DLD1 (cell line): ENCODE measurements at regions not wholly inside any gene's neighbourhood (a gene's known extent, or its start where the extent isn't known, plus 50 kb on each side); places are given as distances from the start of the nearest gene placed in this dataset.
"Not testable (repeated sequence)": the region's sequence is repeated elsewhere in the genome, so short reads cannot be mapped to it uniquely, and the experiment has no call there.

Experiments
- in situ Hi-C: cut with HindIII; loops from 2 replicates; pipeline ENCODE4 v1.10.0; 2017; ENCODE audit warnings: low sequenced_read_pairs

DNA sequence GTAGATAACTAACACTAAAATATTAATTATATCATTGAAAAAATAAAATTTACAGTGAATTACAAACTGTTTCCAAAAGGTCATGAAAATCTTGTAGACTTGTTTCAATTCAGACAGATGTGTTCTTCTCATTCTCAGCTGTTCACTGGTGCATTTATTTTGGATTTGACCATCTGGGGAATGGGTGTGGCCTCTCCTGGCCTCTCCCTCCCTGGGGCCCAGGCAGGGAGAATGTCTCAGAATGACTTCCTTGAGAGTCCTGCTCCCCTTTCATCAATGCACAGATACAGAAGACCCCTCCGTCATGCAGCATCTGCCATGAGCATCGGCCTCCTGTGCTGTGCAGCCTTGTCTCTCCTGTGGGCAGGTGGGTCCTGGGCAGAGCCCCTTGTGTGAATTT is 192.8 kb upstream of the PRSS58 start:
- in situ Hi-C loops: no loop called here

- in situ Hi-C loops: no loop called here
These were observed 192.3 kb upstream of the PRSS58 start for GRCh38 chr7:142450206-142450605.

- in situ Hi-C loops: not testable (repeated sequence)
These were observed 191.0 kb upstream of the PRSS58 start for GRCh38 chr7:142448857-142449256.

- in situ Hi-C loops: no loop called here
These were observed 189.9 kb upstream of the PRSS58 start for GRCh38 chr7:142447762-142448161.

DNA sequence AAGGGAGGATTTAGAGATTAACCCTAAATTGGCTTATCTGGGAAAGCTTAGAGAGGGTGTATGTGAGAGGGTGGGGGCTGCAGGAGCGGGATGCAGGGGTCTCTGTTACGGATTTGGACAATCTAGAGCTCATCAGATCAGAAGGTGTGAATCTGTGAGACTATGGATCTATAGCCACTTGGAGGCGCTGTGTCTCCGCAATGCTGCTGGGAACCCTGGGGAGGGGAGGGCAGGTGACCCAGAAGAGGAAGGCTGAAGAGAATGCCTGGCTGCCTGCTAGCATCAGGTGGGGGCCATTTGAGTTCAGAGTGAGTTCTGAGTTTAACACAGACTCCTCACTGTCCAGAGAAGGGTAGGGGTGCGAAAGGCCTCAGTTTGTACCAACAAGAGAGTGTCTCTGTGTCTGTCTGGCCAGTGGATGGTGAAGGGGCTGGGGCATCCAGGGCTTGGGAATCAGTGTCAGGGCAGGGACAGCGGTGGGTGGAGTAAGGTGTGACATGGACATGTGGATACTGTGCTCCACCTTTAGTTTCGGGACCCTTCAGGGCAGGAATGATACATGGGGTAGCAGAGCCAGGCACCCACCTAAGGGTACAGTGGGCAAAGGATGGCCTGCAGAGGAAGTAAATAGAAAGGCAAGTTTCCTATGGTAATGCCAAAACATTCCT is 187.3 kb upstream of the PRSS58 start:
- in situ Hi-C loops: no loop called here

DNA sequence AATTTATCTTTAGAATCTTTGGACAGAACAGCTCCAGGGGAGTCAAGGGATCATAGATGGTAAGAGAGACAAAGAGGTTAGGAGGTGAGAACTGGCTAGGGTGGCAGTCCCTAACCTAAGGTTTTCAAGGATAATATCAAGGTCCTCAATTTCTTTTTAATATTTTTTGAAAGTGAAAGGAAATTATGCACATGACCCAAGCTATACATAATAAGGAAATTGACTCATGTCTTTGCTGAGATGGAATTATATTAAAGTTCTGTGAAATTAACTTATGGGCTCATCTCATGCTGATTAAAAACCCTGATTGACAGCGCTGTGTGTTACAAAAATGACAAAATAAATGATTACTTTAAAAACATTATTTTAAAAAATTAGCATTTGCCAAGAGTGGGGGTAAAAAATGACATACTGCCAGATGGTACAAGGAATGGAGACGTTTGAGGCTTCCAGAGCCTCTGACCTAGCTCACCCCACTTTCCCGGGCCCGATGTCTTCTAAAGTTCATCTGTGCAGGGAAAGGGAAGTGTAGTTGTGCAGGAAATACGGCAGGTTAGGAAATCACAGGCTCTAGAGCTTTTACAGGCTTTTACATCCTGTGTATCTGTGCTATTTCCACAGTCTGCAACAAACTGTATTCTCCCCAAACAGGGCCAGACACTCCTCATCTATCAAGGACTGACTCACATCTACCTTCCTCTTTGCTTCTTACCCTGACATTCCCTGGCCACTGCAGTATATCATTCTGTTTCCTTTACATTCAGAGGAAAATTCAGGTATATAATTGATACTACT is 185.6 kb upstream of the PRSS58 start:
- in situ Hi-C loops: no loop called here

GRCh38 chr7:142442396-142442795 is 184.5 kb upstream of the PRSS58 start:
- in situ Hi-C loops: no loop called here

DNA sequence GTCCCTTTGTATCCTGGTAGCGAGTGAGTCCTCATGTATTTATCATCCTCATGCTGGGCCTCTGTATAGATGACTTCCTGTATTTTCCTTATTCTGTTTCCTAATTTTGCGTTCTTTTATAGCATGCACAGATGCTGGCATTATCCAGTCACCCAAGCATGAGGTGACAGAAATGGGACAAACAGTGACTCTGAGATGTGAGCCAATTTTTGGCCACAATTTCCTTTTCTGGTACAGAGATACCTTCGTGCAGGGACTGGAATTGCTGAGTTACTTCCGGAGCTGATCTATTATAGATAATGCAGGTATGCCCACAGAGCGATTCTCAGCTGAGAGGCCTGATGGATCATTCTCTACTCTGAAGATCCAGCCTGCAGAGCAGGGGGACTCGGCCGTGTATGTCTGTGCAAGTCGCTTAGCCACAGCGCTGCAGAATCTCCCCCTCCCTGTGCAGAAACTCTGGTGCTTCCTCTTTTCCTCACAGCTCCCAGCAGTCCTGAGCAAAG is 183.1 kb upstream of the PRSS58 start:
- in situ Hi-C loops: no loop called here

DNA sequence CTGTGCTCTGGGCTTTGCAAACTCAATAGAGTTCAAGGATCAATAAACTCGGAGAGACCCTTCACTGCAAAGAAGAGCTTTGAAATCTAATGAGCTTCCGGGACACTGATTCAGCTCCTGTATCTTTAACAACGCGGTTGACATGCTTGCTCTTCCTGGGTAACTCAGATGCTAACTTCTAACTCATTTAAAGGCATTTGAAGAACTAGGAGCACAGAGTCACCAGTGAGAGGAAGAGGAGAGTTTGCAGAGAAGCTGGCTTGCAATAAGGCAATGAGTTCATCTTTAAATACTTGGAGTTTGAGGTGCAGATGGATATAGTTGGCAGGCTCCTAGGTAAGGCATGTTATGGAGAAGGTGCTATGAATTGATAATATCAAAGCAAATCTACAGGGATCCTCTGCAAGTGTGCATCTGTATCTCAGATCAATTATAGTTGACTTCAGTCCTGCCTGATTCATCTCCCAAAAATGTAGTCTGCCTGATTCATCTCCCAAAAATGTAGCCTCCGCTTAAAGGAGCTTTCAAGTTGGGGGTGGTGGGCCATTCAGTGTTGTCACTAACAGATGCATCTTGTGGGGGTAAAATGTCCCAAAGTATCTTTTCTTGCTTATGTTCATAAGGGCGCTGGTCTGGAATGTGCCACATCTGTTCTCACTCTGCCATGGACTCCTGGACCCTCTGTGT is 182.5 kb upstream of the PRSS58 start:
- in situ Hi-C loops: no loop called here

DNA sequence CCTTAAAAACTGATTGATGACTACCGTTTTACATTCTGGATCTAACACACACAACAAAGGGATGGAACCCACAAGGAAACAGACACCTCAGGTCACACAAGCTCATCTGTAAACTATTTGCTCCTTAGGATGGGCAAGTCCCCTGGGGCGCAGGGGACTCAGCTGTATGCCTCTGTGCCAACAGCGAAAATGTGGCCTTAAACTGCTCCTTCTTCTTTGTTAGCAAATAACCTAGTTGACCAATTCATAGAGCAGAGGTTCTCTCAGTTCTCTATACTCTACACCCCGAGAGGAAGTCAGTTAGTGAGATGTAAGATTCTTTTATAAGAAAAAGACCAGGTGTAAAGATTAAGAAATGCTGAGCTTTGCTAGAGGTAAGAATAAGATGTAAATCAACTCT is 181.9 kb upstream of the PRSS58 start:
- in situ Hi-C loops: no loop called here

GRCh38 chr7:142438923-142439515 is 181.2 kb upstream of the PRSS58 start:
- in situ Hi-C loops: no loop called here

- in situ Hi-C loops: no loop called here
These were observed 180.5 kb upstream of the PRSS58 start for GRCh38 chr7:142438235-142438922.

GRCh38 chr7:142437741-142438140 is 179.9 kb upstream of the PRSS58 start:
- in situ Hi-C loops: no loop called here

DNA sequence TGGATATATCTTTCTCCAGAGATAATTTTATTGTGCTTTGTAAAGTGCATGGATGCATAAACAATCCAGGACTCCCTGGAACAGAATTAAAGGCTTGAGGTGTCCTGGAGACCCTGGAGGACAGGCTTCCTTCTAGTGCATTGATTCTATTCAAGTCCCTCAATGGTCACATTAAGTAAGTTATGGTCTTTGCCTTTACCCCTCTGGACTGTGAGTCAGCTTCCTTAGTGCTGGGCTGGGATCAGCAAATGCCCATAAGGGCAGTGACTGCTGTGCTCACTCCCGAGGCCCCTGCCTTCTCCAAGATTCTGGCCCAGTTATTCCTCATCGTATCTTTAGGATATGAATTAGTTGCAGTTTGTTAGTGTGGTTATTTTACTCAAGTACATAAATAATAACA is 178.7 kb upstream of the PRSS58 start:
- in situ Hi-C loops: no loop called here

DNA sequence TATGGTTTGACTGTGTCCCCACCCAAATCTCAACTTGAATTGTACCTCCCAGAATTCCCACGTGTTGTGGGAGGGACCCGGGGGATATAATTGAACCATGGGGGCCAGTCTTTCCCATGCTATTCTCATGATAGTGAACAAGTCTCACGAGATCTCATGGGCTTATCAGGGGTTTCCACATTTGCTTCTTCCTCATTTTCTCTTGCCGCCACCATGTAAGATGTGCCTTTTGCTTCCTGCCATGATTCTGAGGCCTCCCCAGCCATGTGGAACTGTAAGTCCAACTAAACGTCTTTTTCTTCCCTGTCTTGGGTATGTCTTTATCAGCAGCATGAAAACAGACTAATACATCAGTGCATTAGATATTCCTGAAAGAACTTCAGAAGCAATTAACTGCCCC is 177.7 kb upstream of the PRSS58 start:
- in situ Hi-C loops: not testable (repeated sequence)

- in situ Hi-C loops: no loop called here
These were observed 176.9 kb upstream of the PRSS58 start for GRCh38 chr7:142434666-142435167.

DNA sequence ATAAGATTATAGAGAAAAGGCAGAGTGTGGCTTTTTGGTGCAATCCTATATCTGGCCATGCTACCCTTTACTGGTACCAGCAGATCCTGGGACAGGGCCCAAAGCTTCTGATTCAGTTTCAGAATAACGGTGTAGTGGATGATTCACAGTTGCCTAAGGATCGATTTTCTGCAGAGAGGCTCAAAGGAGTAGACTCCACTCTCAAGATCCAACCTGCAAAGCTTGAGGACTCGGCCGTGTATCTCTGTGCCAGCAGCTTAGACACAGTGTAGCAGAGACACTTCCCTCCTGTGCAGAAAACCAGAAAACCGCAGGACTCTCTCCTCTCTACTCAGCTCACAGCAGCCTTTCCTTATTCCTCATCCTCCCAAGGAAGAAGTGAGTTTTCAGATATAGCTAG is 176.3 kb upstream of the PRSS58 start:
- in situ Hi-C loops: not testable (repeated sequence)

DNA sequence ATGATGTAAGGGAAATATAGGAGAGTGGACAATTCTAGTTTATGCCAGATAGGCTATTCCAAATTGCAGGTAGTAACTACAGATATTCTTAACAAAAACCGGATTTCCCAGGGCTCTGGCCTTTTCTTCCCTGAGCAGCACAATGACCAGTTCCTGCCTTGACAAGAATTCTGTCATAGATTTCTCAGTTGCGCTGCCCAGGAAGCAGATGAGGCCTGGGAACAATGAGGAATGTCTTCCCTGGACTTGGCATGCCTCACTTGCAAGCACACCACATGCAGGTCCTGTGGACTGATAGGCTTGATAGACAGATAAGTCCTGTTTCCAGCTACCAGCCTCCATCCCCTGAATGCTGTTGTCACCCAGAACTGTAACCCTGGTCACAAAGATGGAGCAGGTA is 174.5 kb upstream of the PRSS58 start:
- in situ Hi-C loops: no loop called here

GRCh38 chr7:142431491-142431890 is 173.6 kb upstream of the PRSS58 start:
- in situ Hi-C loops: no loop called here

DNA sequence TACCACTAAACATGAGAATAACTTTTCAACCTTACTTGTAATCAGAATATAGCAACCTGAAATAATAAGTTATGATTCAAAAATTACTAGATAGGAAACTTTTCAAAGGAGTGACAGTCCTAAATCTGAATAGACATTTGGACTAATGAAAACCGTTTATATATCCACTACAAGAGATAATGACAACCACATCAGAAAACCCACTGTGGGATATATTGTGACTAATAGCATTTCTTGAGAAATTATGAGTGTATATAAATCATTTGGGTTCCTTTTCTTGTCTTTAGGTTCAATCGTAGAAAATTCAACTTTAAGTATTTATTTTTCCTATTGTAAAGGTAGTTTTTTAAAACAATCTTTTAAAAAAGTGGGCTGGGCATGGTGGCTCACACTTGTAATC is 170.2 kb upstream of the PRSS58 start:
- in situ Hi-C loops: no loop called here

DNA sequence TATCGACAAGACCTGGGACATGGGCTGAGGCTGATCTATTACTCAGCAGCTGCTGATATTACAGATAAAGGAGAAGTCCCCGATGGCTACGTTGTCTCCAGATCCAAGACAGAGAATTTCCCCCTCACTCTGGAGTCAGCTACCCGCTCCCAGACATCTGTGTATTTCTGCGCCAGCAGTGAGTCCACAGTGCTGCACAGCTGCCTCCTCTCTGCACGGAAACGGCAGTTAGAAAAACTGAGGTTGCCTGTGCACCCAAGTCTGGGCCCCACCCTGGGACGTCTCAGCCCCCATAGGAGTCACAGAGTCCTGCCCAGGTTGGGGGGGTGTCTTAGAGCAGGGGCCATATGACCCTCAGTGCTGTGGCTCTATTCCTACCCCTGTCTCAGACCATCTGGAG is 167.4 kb upstream of the PRSS58 start:
- in situ Hi-C loops: no loop called here
